GM19372 (cell line): ENCODE measurements at regions not wholly inside any gene's neighbourhood (a gene's known extent, or its start where the extent isn't known, plus 50 kb on each side); places are given as distances from the start of the nearest gene placed in this dataset.
A peak's percentile ranks its signal among the peaks of the same experiment; 100 is the strongest.
"Not testable (repeated sequence)": the region's sequence is repeated elsewhere in the genome, so short reads cannot be mapped to it uniquely, and the experiment has no call there.

Experiments
- ATAC-seq: cut with Tn5 transposase; IDR thresholded peaks from one replicate; pipeline ENCODE4 v1.9.1; 2021; ENCODE audit warnings: mild to moderate bottlenecking, low read depth, moderate library complexity; ENCODE audit not compliant: unreplicated experiment

GRCh38 chr2:111462572-111462971 lies 341.9 kb downstream of the BCL2L11 start:
- ATAC-seq, result not testable (repeated sequence)

- not testable (repeated sequence) for ATAC-seq
Observed at GRCh38 chr2:111463238-111463848, 342.6 kb downstream of the BCL2L11 start.

GRCh38 chr2:111463956-111464355 lies 343.2 kb downstream of the BCL2L11 start:
- ATAC-seq, result peak; percentile 95

DNA sequence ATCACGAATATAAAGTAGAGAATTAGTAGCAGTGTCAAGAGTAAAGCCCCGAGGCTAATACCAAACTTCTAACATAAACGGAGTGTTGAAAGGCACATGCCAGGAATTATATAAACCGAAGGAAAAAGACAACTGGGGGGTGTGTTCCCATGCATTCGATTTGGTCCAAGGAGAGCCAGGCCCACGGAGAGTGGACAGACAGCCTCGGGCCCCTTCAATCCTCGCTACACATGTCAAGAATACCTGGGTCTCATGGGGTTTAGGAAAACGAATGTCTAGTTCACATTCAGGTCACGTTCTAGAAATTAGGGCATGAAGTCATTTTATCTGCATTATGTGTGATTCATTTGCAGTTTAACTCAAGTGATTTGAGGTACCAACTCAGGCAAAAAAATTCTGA lies 343.7 kb downstream of the BCL2L11 start:
- ATAC-seq, result not testable (repeated sequence)

- ATAC-seq, result not testable (repeated sequence)
Observed at GRCh38 chr2:111465521-111465920, 344.8 kb downstream of the BCL2L11 start.

DNA sequence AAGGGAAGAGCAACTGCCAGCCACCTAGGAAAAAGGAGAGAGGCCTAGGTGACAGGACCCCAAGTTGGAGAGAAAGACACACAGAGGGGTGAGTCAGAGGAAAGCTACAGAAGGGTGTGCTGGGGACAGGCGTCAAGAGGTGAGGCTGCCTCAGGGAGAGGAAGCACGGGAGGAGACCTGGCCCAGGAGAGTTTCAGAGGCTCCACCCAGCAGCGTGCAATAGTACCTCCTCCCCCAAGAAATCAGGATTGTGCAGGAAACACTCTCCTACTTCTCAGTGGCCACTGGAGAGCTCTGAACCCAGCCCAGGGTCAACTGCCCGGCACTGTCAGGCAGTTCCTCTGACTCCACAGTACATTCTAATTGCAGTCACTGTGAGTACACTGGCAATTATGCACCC lies 346.0 kb downstream of the BCL2L11 start:
- not testable (repeated sequence) for ATAC-seq

- ATAC-seq, result not testable (repeated sequence)
Observed at GRCh38 chr2:111470924-111471323, 350.2 kb downstream of the BCL2L11 start.

DNA sequence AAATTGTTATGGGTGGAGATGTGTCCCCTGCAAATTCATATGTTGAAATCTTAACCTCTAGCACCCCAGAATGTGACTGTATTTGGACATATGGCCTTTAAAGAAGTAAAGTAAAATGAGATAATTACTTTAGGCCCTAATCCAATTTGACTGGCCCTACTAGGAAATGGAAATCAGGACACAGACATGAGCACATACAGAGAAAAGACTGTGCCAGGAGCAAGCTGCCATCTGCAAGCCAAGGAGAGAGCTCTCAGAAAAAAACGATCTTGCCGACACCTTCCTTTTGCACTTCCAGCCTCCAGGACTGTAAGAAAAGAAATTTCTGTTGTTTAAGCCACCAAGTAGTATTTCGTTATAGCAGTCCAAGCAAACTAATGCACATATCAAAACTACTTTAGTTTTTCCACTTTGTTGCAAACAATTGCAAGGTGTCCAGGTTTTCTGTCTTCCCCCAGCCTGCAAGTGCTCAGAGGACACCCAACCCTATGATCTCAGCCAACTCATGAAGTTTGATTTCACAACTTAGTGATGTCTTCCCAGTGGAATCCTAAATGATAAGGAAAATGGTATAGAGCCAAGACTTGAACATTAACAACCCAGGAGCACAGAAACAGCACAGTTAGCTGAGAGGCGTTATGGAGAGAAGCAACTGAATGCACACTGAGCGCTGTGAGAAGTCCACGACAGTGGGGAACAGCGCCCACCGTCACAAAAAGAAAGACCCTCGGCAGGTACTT lies 351.2 kb downstream of the BCL2L11 start:
- ATAC-seq, result not testable (repeated sequence)

GRCh38 chr2:111472844-111473403 lies 352.2 kb downstream of the BCL2L11 start:
- not testable (repeated sequence) for ATAC-seq

GRCh38 chr2:111473522-111473921 lies 352.8 kb downstream of the BCL2L11 start:
- ATAC-seq, result not testable (repeated sequence)

- not testable (repeated sequence) for ATAC-seq
Observed at GRCh38 chr2:111474198-111474705, 353.5 kb downstream of the BCL2L11 start.

DNA sequence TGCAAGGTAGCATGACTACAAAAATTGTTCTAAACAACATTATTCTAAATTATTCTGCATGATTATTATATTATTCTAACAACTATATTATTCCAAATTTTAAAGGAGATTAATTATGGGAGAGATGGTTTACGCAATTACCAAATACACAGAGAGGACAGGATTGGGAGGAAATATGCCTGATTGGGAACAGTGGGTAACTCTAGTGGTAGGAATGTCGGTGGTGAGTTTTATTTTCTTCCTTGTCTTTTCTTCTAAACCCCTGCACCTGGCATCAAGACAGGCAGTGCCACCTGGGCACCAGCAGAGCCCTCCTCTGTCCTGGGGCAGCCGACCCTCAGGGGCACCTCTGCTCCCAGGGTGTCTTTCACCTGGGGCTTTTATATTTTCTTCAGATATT lies 357.6 kb downstream of the BCL2L11 start:
- not testable (repeated sequence) for ATAC-seq

DNA sequence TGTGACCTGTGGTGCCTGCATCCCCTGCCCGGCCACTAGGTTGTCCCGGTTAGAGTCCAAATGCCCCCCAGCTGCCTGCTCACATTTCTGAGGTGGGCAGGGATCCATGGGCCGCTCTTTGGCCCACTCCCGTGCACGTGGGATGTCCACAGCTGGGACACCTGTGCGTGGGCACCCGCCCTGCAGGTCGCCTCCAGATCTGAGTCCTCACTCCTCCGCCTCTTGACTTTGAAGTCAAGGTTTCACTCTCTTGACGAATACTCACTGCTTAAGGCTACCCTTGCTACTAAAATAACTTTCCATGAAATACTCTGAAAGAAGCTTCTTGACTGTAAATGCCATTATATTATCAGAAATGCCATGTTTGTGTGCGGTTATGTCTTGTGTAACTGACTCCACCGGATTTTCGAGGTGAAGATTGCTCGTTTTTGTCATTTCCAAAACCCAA lies 358.2 kb downstream of the BCL2L11 start:
- ATAC-seq, result peak; percentile 54

- ATAC-seq, result not testable (repeated sequence)
Observed at GRCh38 chr2:111480016-111480625, 359.4 kb downstream of the BCL2L11 start.

- not testable (repeated sequence) for ATAC-seq
Observed at GRCh38 chr2:111480633-111481032, 359.9 kb downstream of the BCL2L11 start.

DNA sequence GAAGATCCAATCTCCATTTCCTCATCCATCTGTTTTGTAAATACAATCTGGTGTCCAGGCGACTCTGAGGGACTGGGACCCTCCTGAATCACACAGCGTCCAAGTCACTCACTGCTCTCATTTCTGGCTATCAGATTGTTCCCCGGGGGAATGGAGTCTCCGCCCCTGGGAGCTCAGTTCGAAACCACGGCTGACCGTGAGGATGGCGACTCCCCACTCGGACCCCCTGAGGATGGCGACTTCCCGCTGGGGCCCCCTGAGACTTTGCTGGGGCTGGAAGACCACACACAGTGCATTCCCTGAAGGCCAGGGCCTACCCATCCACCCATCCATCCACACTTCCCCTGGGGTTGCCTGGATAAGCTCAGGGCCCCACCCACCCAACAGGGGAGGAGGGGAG lies 360.5 kb downstream of the BCL2L11 start:
- not testable (repeated sequence) for ATAC-seq

DNA sequence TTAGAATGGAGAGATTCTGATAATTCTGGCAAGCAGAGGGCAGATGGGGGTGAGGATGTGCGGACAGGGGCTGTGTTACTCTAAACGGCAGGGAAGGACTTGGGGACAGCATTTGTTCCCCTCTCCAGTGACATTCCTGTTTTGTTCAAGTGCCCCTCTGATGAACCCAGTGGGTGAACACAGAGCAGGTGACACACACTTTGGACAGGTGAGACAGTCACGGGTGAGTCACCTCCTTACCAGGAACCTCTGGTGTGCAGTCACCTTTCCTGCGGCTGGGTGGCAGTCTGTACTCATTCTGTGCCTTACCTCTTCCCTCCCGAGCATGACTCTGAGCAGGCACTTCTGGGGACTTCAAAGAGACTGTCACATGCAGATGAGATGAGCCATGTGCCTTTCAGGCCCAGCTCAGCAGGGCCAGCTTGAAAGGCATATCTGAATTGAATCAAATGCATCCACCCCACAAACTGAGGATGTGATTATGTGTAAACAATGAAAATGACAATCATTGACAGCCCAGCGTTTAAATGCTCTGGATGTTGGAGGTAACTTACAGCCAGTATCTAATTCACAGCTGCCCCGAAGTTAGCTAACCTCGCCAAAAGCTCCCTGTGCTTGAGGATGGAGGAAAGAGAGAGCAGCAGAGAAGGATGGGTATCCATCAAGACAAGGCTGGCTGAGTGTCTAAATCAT lies 362.4 kb downstream of the BCL2L11 start:
- peak; percentile 81 for ATAC-seq

- not testable (repeated sequence) for ATAC-seq
Observed at GRCh38 chr2:111484097-111484496, 363.4 kb downstream of the BCL2L11 start.

- not testable (repeated sequence) for ATAC-seq
Observed at GRCh38 chr2:111485895-111486294, 365.2 kb downstream of the BCL2L11 start.

GRCh38 chr2:111488451-111488850 lies 367.7 kb downstream of the BCL2L11 start:
- not testable (repeated sequence) for ATAC-seq
